GM20431 (cell line): ENCODE measurements at regions not wholly inside any gene's neighbourhood (a gene's known extent, or its start where the extent isn't known, plus 50 kb on each side); places are given as distances from the start of the nearest gene placed in this dataset.

Experiments
- in situ Hi-C: fragments of 300-500 bp; cut with MseI, MboI; formaldehyde crosslinking; loops from one replicate; pipeline ENCODE4 v1.15.0; 2020; ENCODE audit warnings: low sequenced_read_pairs; ENCODE audit not compliant: unreplicated experiment

DNA sequence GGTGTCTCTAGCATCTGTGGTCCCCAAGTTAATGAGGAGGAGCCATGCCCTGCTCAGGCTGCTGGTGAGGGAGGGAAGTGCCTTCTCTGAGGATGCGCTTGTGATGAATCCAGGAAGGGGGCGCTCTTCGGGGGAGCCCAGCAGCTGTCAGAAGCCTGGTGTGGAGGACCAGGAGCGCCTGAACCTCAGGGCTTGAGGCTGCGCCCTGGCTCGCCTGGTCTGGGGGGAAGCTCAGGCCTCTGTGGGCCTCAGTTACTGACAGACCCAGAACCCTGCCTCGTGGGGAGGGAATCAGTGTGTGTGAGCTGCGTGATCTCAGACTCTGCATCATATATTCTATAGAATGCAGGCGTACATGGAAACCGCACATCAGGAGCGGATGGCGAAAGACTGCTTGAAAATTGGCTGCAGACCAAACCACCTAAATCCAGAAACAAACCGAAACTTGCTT lies 126.1 kb downstream of the SEC14L1 start:
- in situ Hi-C loops: loop anchor here (25.0 kb wide), 1 partner anchor 405 kb away; the partner anchor contains the start of gene MGAT5B

DNA sequence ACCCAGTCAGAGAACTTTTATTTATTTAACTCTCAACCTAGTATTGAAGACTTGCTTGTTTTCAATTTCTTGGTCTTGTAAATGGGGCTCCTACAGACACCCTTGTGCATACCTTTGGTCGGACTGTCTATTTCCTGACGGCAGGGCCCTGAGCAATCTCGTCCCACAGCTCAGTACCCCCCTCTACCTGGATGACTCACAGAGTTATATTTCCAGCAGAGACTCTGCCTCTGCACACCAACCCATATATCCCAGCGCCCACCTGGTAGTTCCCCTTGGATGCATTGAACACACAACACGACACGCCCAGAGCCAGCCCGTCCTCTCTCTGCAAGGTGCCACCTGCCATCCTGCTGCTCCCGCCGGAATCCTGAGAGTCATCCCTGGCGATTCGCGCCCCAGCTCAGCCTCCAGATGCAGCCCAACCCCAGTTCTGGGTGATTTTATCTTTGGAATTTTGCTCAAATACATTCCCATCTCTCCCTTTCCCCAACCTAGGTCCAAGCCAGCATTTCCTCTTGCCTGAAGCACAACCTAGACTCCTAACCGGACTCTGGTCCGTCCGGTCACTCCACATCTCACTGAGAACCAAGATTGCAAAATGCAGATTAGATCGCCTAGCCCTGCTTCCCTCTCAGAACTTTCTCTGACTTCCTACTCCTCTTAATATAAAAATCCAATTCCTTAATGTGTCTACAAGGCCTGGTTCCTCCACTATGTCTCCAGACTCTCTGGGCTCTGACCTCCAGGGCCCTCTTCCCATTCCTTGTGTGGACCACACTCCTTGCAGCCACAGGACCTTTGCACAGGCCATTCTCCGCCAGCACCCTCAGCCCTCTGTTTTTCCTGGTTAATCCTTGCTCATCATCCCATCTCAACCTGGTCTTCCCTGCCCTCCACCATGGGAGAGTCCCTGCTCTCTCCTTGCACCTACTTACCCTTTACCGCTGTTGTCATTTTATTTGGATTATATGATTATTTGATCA lies 129.2 kb downstream of the SEC14L1 start:
- in situ Hi-C loops: loop anchor here (25.0 kb wide), 1 partner anchor 408 kb away; the partner anchor contains the start of gene MGAT5B

DNA sequence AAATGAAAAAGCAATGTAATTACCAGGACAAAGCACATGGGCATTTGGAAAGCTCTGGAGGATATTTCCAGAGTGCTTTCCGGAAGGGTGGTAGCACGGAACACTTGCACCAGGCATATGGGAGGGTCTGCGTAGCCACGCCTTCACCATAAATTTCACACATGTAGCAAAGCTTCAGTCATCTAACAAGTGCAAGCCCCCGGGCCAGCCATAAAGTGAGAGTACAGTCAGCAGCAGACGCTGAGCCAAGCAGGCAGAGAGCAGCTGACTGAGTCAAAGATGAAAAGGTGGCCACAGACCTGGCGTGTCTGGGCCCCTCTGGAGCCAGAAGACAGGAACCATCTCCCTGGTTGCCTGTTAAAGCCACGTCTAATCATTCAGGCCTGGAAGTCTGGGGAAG lies 130.6 kb downstream of the SEC14L1 start:
- in situ Hi-C loops: loop anchor here (25.0 kb wide), 1 partner anchor 409 kb away; the partner anchor contains the start of gene MGAT5B

- in situ Hi-C loops: loop anchor here (25.0 kb wide), 1 partner anchor 411 kb away; the partner anchor contains the start of gene MGAT5B
Measured at GRCh38 chr17:77273397-77274085, 132.8 kb downstream of the SEC14L1 start.

GRCh38 chr17:77274096-77274845 lies 133.5 kb downstream of the SEC14L1 start:
- in situ Hi-C loops: loop anchor here (25.0 kb wide), 1 partner anchor 412 kb away; the partner anchor contains the start of gene MGAT5B

- in situ Hi-C loops: no loop called here
Measured at GRCh38 chr17:77279448-77280303, 138.9 kb downstream of the SEC14L1 start.

DNA sequence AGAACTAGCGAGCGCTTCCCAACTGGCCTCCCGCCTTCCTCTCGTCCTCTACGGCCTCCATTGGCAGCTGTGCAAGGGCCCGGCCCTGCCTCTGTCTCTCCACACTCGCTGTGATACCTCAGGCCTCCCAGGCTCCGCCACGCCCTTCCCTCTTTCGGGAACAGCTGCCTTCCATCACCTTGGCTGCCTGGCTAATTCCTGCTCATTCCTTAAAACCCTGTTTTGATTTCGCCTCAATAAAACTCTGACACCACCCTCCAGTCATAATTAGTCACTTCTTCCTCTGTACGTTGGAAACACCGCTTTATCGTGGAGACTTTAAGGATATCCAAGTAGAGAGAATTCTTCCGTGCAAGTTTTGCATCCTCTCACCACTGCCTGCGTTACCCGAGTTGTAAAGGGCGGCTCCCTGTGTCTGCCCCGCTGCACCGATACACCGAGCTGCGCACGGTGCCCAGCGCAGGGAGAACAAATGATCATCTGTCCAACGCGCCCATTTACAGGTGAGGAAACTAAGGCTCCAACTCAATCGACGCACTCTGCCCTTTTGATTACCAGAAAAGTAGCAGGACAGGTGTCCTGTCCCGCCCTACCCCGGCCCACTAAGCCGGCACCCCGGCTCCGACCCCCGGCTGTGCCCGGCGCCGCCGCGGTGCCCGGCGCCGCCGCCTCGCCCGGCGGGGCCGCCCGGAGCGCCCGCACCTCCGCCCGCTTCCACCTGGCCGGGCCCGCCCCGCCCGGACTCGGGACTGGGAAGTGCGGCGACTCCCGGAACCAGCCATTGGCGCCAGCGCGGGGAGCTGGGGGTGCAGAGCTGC lies 139.7 kb downstream of the SEC14L1 start:
- in situ Hi-C loops: no loop called here

DNA sequence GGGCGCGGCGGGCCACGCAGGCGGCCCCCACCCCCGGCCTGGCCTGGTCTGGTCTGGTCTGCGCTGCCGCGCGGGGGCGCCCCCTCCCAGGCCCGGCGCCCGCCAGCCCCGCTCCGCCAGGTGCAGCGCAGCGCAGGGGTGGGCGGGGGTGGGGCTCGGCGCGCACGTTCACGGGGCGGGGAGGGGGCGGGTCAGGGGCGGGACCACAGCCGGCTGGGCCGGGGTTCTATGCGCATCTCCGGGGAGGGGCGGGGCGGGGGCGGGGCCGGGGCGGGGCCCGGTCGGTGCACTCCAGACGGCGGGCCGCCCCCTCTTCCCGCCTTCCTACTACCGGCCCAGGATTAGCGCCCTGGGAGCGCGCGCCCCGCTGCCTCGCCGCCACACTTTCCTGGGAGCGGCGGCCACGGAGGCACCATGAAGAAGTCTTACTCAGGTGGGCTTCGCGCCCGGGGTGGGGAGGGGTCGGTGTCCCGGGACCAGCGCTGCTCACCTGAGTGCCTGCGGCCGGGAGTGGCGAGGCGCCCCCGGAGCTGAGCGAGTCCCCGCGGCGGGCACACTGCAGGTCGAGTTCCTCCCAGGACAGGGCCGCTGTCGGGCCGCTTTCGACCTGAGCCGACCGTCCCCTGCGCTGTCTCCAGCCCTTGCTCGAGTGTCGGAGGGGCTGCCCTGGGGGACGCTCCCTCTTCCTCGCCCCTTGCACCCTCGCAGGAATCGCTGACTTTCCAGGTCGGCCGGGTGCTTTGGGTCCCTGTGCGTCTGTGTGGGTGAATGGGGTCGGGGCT lies 140.5 kb downstream of the SEC14L1 start:
- in situ Hi-C loops: no loop called here

DNA sequence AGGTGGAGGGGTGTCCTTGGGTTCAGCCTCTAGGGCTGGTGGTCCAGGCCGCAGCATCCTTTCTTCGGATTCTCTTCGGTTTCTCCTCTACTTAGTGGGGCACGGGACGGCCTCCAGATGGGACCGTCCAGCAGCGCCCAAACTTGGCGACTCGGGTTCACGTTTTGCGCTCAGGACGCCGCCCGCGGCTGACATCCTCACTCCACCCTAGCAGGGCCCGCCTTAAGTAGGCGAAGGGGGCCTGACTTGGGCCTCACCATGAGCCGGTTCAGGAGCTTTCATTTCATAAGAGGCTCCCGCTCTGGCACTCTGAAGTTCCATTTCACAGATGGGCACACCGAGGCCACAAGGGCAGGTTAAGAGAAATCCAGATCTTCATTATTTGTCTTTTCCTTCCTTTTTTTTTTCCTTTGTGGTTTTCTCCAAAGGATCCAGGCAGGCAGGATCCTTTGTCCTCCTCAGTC lies 141.2 kb downstream of the SEC14L1 start:
- in situ Hi-C loops: no loop called here

GRCh38 chr17:77282524-77283515 lies 142.1 kb downstream of the SEC14L1 start:
- in situ Hi-C loops: no loop called here

GRCh38 chr17:77284023-77284617 lies 143.4 kb downstream of the SEC14L1 start:
- in situ Hi-C loops: no loop called here

GRCh38 chr17:77285594-77286390 lies 145.0 kb downstream of the SEC14L1 start:
- in situ Hi-C loops: no loop called here

DNA sequence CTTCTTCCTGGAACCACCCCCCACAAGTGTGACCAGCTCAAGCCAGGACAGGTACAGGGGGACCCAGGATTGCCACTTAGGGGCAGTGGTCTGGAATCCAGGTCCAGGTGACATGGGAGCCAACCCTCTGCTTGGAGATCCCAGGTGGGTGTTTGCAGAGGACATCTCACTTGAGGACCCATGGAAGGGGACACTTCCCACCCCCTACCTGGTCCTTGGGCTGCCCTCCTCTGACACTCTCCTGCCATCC lies 145.5 kb downstream of the SEC14L1 start:
- in situ Hi-C loops: no loop called here

- in situ Hi-C loops: no loop called here
Measured at GRCh38 chr17:77286641-77287431, 146.1 kb downstream of the SEC14L1 start.
